Neutrophil (primary cell): ENCODE measurements at regions not wholly inside any gene's neighbourhood (a gene's known extent, or its start where the extent isn't known, plus 50 kb on each side); places are given as distances from the start of the nearest gene placed in this dataset.

ENCODE experiments used
- H3K27ac ChIP-seq: fragments of 200-600 bp; sonication (generic); 2 replicates; pipeline ENCODE4 v1.5.1; 2016; ENCODE audit warnings: mild to moderate bottlenecking, moderate library complexity
- H3K27me3 ChIP-seq: fragments of 200-600 bp; sonication (generic); 2 replicates; pipeline ENCODE4 v1.6.0; 2016; ENCODE audit warnings: mild to moderate bottlenecking
- H3K36me3 ChIP-seq: fragments of 200-600 bp; sonication (generic); 2 replicates; pipeline ENCODE4 v1.5.1; 2017
- H3K4me1 ChIP-seq, 2 experiments: fragments of 200-600 bp in 1 of 2; sonication (generic) in 1 of 2; 1 replicate in 1 of 2; 2 replicates in 1 of 2; pipeline versions ENCODE4 v1.5.1 to v1.6.1; 2013 to 2016; ENCODE audit warnings: low read depth in 1 of 2, low read length in 1 of 2, mild to moderate bottlenecking in 1 of 2, moderate library complexity in 1 of 2; ENCODE audit not compliant: control insufficient read depth in 1 of 2, insufficient read depth in 1 of 2
- H3K4me3 ChIP-seq, 2 experiments: fragments of 200-600 bp in 1 of 2; sonication (generic) in 1 of 2; 1 replicate in 1 of 2; 2 replicates in 1 of 2; pipeline ENCODE4 v1.5.1; 2013 to 2016; ENCODE audit warnings: low read depth in 1 of 2, low read length in 1 of 2, mild to moderate bottlenecking in 1 of 2, moderate library complexity in 1 of 2
- H3K9me3 ChIP-seq: fragments of 200-600 bp; sonication (generic); 2 replicates; pipeline ENCODE4 v1.5.1; 2016
- CTCF ChIP-seq: fragments of 200-600 bp; sonication (generic); IDR thresholded peaks from 2 replicates; pipeline ENCODE4 v1.5.1; 2016; ENCODE audit warnings: antibody characterized with exemption

- no peaks in the 10 kb centered on the region for H3K4me1 ChIP-seq
- no peaks in the 10 kb centered on the region for H3K36me3 ChIP-seq
- no peak overlapping the region for H3K27ac ChIP-seq
- no peaks in the 10 kb centered on the region for H3K27me3 ChIP-seq
- H3K4me3 ChIP-seq, result no peak overlapping the region
- no peak for TF ChIP-seq CTCF
- no peaks in the 10 kb centered on the region for H3K9me3 ChIP-seq
Measured at GRCh38 chr7:423312-424260, 96.1 kb downstream of the PDGFA start.

- Histone ChIP-seq H3K36me3 (no peaks in the 10 kb centered on the region), H3K4me3 (no peak overlapping the region), H3K9me3 (no peaks in the 10 kb centered on the region), H3K4me1 (no peaks in the 10 kb centered on the region), H3K27me3 (no peaks in the 10 kb centered on the region), H3K27ac (no peak overlapping the region)
- no peak for TF ChIP-seq CTCF
Measured at GRCh38 chr7:424301-424935, 95.2 kb downstream of the PDGFA start.

- Histone ChIP-seq H3K9me3 (no peaks in the 10 kb centered on the region), H3K36me3 (no peaks in the 10 kb centered on the region), H3K27me3 (no peaks in the 10 kb centered on the region), H3K4me3 (no peak overlapping the region), H3K27ac (no peak overlapping the region), H3K4me1 (no peaks in the 10 kb centered on the region)
- no peak for TF ChIP-seq CTCF
Measured at GRCh38 chr7:424961-425793, 94.5 kb downstream of the PDGFA start.

GRCh38 chr7:425794-426188, 93.9 kb downstream of the PDGFA start:
- Histone ChIP-seq H3K9me3 (no peaks in the 10 kb centered on the region), H3K4me1 (no peaks in the 10 kb centered on the region), H3K27me3 (no peaks in the 10 kb centered on the region), H3K36me3 (no peaks in the 10 kb centered on the region), H3K27ac (no peak overlapping the region), H3K4me3 (no peak overlapping the region)
- TF ChIP-seq CTCF, result no peak

GRCh38 chr7:426510-426909, 93.1 kb downstream of the PDGFA start:
- Histone ChIP-seq H3K9me3 (no peaks in the 10 kb centered on the region), H3K4me3 (no peak overlapping the region), H3K4me1 (no peaks in the 10 kb centered on the region), H3K36me3 (no peaks in the 10 kb centered on the region), H3K27me3 (no peaks in the 10 kb centered on the region), H3K27ac (no peak overlapping the region)
- TF ChIP-seq CTCF, result no peak
